Esophagus muscularis mucosa (tissue), 3 donors: ENCODE measurements at regions not wholly inside any gene's neighbourhood (a gene's known extent, or its start where the extent isn't known, plus 50 kb on each side); places are given as distances from the start of the nearest gene placed in this dataset.

Source experiments
- CTCF ChIP-seq, 3 experiments: fragments of 200-600 bp in 2 of 3; fragments of 450-650 bp in 1 of 3; sonication (generic) in 2 of 3; IDR thresholded peaks; one replicate each; pipeline ENCODE4 v1.5.1; 2017 to 2019; ENCODE audit warnings: antibody characterized with exemption in 3 of 3, mild to moderate bottlenecking in 2 of 3, moderate library complexity in 1 of 3
- POLR2AphosphoS5 ChIP-seq, 2 donors: sonication (generic); formaldehyde crosslinking; IDR thresholded peaks; one replicate each; pipeline ENCODE4 v1.6.1; 2017; ENCODE audit warnings: antibody characterized with exemption in 2 of 2

GRCh38 chr1:200486634-200487033 is 76.8 kb upstream of the ZNF281 start:
- TF ChIP-seq CTCF (IDR thresholded peaks at IDR 0.05) (no peak), POLR2AphosphoS5 (IDR thresholded peaks at IDR 0.05) (no peak)
